SH-SY5Y (cell line): ENCODE measurements at regions not wholly inside any gene's neighbourhood (a gene's known extent, or its start where the extent isn't known, plus 50 kb on each side); places are given as distances from the start of the nearest gene placed in this dataset.

ENCODE experiments used
- GATA2 ChIP-seq: IDR thresholded peaks from 2 replicates; pipeline ENCODE4 v1.6.1; 2011; ENCODE audit warnings: mild to moderate bottlenecking, low read depth, low read length
- GATA3 ChIP-seq: IDR thresholded peaks from 2 replicates; pipeline ENCODE4 v1.6.1; 2011; ENCODE audit warnings: low read depth, mild to moderate bottlenecking, low read length, moderate library complexity

DNA sequence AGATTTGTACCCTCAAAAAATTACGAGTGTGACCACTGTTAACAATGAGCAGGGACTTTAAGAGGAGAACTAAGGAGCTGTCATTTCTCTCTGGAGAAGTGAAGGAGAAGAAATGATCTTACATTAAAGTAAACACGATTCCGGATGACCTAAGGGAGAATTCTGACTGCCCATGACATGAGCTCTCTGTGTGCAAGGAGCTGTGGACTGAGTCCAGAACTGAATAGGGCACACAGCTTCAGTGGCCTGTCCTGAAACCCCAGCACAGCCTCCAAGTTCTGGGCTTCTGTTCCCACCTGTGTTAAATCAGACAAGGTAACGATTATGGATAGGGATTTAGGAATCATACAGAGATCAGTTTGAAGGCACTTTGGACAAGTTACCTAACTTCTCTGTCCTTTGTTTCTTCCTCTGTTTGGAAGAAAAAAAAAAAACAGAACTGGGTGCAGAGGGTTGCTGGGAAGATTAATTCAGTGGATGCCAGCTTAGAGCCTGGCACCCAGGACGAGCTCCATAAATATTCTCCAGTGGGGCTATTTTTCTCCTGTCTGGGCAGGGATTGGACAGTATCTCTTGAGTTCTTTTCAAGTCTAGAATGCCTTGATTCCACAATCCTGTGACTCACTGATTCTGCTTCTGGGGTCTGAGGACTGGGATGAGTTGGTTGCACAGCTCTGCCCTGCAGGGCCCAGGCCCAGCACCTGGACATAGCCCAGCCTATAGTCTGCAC, 65.7 kb downstream of the MRPL14 start:
- TF ChIP-seq GATA2 (no peak), GATA3 (no peak)
